GM12878 (cell line): ENCODE measurements at regions not wholly inside any gene's neighbourhood (a gene's known extent, or its start where the extent isn't known, plus 50 kb on each side); places are given as distances from the start of the nearest gene placed in this dataset.

Experiments used
- BCL3 ChIP-seq: IDR thresholded peaks from 2 replicates; pipeline ENCODE4 v1.6.1; 2011; ENCODE audit warnings: borderline replicate concordance, low read depth, mild to moderate bottlenecking, moderate library complexity, low read length; ENCODE audit not compliant: insufficient read depth, poor library complexity, severe bottlenecking
- CHD2 ChIP-seq: IDR thresholded peaks from 2 replicates; pipeline ENCODE4 v1.6.1; 2011; ENCODE audit warnings: low read depth, low read length, improper control_type of control experiment, borderline replicate concordance
- CTCF ChIP-seq, 3 experiments: IDR thresholded peaks in 2 of 3; conservative IDR thresholded peaks in 1 of 3; 2 replicates each; pipeline ENCODE4 v1.5.1; 2011; ENCODE audit warnings: low read depth in 3 of 3, low read length in 3 of 3, mild to moderate bottlenecking in 3 of 3, control low read depth in 2 of 3, moderate library complexity in 2 of 3, inconsistent platforms in 1 of 3, mixed read lengths in 1 of 3; ENCODE audit not compliant: control insufficient read depth in 2 of 3, insufficient read depth in 1 of 3; ENCODE audit errors: extremely low read depth in 1 of 3
- HDAC2 ChIP-seq: fragments of 200-600 bp; sonication (generic); IDR thresholded peaks from 2 replicates; pipeline ENCODE4 v1.6.1; 2017
- MXI1 ChIP-seq: fragments of 150-350 bp; IDR thresholded peaks from 2 replicates; pipeline ENCODE4 v1.6.1; 2011; ENCODE audit warnings: low read depth, mild to moderate bottlenecking, inconsistent platforms, low read length, improper control_type of control experiment
- MYC ChIP-seq: IDR thresholded peaks from 2 replicates; pipeline ENCODE4 v1.6.1; 2011; ENCODE audit warnings: mild to moderate bottlenecking, low read length, moderate library complexity, inconsistent platforms; ENCODE audit not compliant: insufficient read depth, insufficient replicate concordance, insufficient read length, severe bottlenecking
- NKRF ChIP-seq: fragments of 450-650 bp; conservative IDR thresholded peaks from 2 replicates; pipeline ENCODE4 v1.6.1; 2017; ENCODE audit warnings: mild to moderate bottlenecking, moderate library complexity
- NRF1 ChIP-seq: conservative IDR thresholded peaks from 2 replicates; pipeline ENCODE4 v1.6.1; 2011; ENCODE audit warnings: mild to moderate bottlenecking, low read depth, low read length, improper control_type of control experiment
- TCF12 ChIP-seq: IDR thresholded peaks from 2 replicates; pipeline ENCODE4 v1.6.1; 2011; ENCODE audit warnings: low read depth, mild to moderate bottlenecking, low read length
- USF2 ChIP-seq: IDR thresholded peaks from 2 replicates; pipeline ENCODE4 v1.6.1; 2011; ENCODE audit warnings: low read depth, low read length, improper control_type of control experiment, borderline replicate concordance
- ZBTB11 ChIP-seq: fragments of 450-650 bp; formaldehyde crosslinking; IDR thresholded peaks from 2 replicates; pipeline ENCODE4 v1.5.0; 2022; ENCODE audit warnings: mild to moderate bottlenecking, missing genetic modification characterization
- ZNF592 ChIP-seq: fragments of 450-650 bp; IDR thresholded peaks from 2 replicates; pipeline ENCODE4 v1.6.1; 2017; ENCODE audit warnings: mild to moderate bottlenecking, moderate library complexity

- no peak for TF ChIP-seq TCF12
- TF ChIP-seq USF2 = no peak
- no peak for TF ChIP-seq CTCF (IDR thresholded peaks at IDR 0.05 in 2 of 3, conservative IDR thresholded peaks at IDR 0.05 in 1 of 3; ENCODE audit: control insufficient read depth in 2 of 3, extremely low read depth in 1 of 3, insufficient read depth in 1 of 3, low read depth in 3 of 3, low read length in 3 of 3)
- no peak for TF ChIP-seq CHD2
- no peak for TF ChIP-seq HDAC2
- TF ChIP-seq MYC = no peak
- no peak for TF ChIP-seq ZBTB11 (CRISPR knock-in tag)
- no peak for TF ChIP-seq NKRF
- no peak for TF ChIP-seq MXI1
- no peak for TF ChIP-seq NRF1
- no peak for TF ChIP-seq BCL3
- no peak for TF ChIP-seq ZNF592
Observed at GRCh38 chr7:125462615-125463014, 533.0 kb upstream of the POT1 start.
